RWPE2 (cell line): ENCODE measurements at regions not wholly inside any gene's neighbourhood (a gene's known extent, or its start where the extent isn't known, plus 50 kb on each side); places are given as distances from the start of the nearest gene placed in this dataset.

Experiments
- ATAC-seq: fragments of 200-7000 bp; cut with Tn5 transposase; 3 replicates; pipeline ENCODE4 v1.9.1; 2021; ENCODE audit warnings: low read depth
- DNase-seq: peaks from one replicate; pipeline ENCODE4 v3.0.0-alpha.2; 2020; ENCODE audit warnings: low spot score
- H3K27ac ChIP-seq: fragments of 450-650 bp; 2 replicates; pipeline ENCODE4 v1.5.1; 2017; ENCODE audit warnings: mild to moderate bottlenecking; ENCODE audit not compliant: poor library complexity, severe bottlenecking
- H3K27me3 ChIP-seq: fragments of 250-450 bp; sonication (Bioruptor Pico); 2 replicates; pipeline ENCODE4 v1.5.1; 2021; ENCODE audit warnings: mild to moderate bottlenecking, moderate library complexity; ENCODE audit not compliant: insufficient read depth, poor library complexity, severe bottlenecking
- H3K36me3 ChIP-seq: fragments of 250-450 bp; sonication (Bioruptor Pico); 2 replicates; pipeline ENCODE4 v1.5.1; 2020; ENCODE audit warnings: low read depth, mild to moderate bottlenecking, moderate library complexity
- H3K4me1 ChIP-seq: fragments of 250-450 bp; sonication (Bioruptor Pico); 2 replicates; pipeline ENCODE4 v1.5.1; 2021; ENCODE audit warnings: mild to moderate bottlenecking, moderate library complexity; ENCODE audit not compliant: insufficient read depth, poor library complexity, severe bottlenecking
- H3K4me3 ChIP-seq: fragments of 250-450 bp; sonication (Bioruptor Pico); 2 replicates; pipeline ENCODE4 v1.5.1; 2021; ENCODE audit warnings: mild to moderate bottlenecking, moderate library complexity; ENCODE audit not compliant: severe bottlenecking
- H3K9me3 ChIP-seq: fragments of 250-450 bp; sonication (Bioruptor Pico); 2 replicates; pipeline ENCODE4 v1.5.1; 2021; ENCODE audit warnings: mild to moderate bottlenecking, moderate library complexity; ENCODE audit not compliant: severe bottlenecking
- CTCF ChIP-seq: fragments of 450-650 bp; IDR thresholded peaks from one replicate; pipeline ENCODE4 v1.5.1; 2017; ENCODE audit warnings: mild to moderate bottlenecking, moderate library complexity; ENCODE audit not compliant: poor library complexity, severe bottlenecking

- no peak overlapping the region for H3K4me3 ChIP-seq
- ATAC-seq: no peak
- no peaks in the 10 kb centered on the region for H3K36me3 ChIP-seq
These were observed 281.7 kb upstream of the NT5E start for GRCh38 chr6:85168146-85168545.

DNA sequence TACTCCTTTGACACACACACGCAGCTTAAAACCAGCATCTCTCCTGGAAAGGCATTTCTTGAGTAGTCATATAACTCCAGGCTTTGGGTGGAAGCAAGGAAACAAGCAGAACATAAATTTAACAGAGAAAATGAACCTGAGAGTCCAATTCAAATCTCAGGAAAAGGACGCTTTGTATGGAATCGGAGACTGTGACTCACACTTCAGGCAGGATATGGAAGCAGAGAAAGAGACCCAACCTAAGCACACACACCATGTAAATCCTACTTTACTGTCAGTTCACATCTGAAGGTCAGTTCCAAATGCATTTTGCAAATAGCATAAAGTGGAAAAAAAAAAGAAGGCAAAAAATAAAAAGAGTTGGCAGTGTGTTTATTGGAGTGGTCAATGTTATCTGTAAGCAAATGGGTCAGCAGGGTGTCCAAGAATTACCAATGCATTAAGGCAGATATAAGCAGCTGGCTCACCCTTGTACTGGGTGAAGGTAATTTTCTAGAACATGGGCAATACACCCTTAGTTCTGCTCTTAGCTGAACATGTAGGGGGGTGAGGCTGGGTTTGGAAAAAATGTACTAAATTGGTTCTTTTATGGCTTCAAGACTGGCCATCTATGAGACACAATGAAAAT is 283.7 kb upstream of the NT5E start:
- Histone ChIP-seq H3K4me1 (no peaks in the 10 kb centered on the region), H3K27me3 (peaks cover 35% of the 10 kb centered on the region), H3K4me3 (no peak overlapping the region), H3K27ac (no peak overlapping the region), H3K9me3 (no peaks in the 10 kb centered on the region), H3K36me3 (no peaks in the 10 kb centered on the region)
- DNase-seq: no peak
- ATAC-seq: no peak
- TF ChIP-seq CTCF: no peak

More at GRCh38 chr6:85168146-85168545, 281.7 kb upstream of the NT5E start:
- Histone ChIP-seq H3K27ac (no peak overlapping the region), H3K4me1 (no peaks in the 10 kb centered on the region), H3K9me3 (no peaks in the 10 kb centered on the region), H3K27me3 (peaks cover 19% of the 10 kb centered on the region)
- no peak for TF ChIP-seq CTCF
- no peak for DNase-seq

- no peaks in the 10 kb centered on the region for H3K36me3 ChIP-seq
- DNase-seq (no peak), ATAC-seq (no peak)
- H3K27ac ChIP-seq: no peak overlapping the region
- H3K27me3 ChIP-seq: peaks cover 30% of the 10 kb centered on the region
- H3K9me3 ChIP-seq: no peaks in the 10 kb centered on the region
- no peak for TF ChIP-seq CTCF
- no peaks in the 10 kb centered on the region for H3K4me1 ChIP-seq
- no peak overlapping the region for H3K4me3 ChIP-seq
These were observed 286.5 kb upstream of the NT5E start for GRCh38 chr6:85163156-85164080.

GRCh38 chr6:85157311-85157710 is 292.6 kb upstream of the NT5E start:
- H3K36me3 ChIP-seq: no peaks in the 10 kb centered on the region
- TF ChIP-seq CTCF: no peak
- no peak for DNase-seq

More at GRCh38 chr6:85157311-85157710, 292.6 kb upstream of the NT5E start:
- Histone ChIP-seq H3K27ac (no peak overlapping the region), H3K27me3 (peaks cover 7% of the 10 kb centered on the region), H3K4me1 (no peaks in the 10 kb centered on the region), H3K4me3 (no peak overlapping the region), H3K9me3 (no peaks in the 10 kb centered on the region)
- no peak for ATAC-seq
